ENCODE measurements at regions not wholly inside any gene's neighbourhood (a gene's known extent, or its start where the extent isn't known, plus 50 kb on each side); places are given as distances from the start of the nearest gene placed in this dataset.

DNA sequence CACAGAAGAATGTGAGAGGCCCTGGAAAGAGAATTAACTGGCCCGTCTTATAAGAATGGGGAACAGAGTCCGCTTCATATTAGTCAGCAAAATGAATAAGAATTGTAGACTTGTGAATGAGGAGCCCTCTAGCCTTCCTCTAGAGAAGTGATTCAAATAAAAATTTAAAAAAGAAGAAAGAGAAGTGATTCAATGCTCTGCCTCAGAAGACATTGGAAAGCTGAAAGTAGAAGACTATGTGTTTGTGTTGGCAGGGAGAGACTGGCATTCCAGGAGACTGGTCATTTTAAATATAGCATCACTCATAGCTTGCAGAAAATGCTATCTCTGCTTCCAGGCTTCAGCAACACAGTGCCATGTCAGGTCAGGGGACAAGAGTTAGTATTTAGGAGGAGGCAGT lies 190.6 kb upstream of the HS3ST3A1 start:
- TF ChIP-seq, protein P1, sequence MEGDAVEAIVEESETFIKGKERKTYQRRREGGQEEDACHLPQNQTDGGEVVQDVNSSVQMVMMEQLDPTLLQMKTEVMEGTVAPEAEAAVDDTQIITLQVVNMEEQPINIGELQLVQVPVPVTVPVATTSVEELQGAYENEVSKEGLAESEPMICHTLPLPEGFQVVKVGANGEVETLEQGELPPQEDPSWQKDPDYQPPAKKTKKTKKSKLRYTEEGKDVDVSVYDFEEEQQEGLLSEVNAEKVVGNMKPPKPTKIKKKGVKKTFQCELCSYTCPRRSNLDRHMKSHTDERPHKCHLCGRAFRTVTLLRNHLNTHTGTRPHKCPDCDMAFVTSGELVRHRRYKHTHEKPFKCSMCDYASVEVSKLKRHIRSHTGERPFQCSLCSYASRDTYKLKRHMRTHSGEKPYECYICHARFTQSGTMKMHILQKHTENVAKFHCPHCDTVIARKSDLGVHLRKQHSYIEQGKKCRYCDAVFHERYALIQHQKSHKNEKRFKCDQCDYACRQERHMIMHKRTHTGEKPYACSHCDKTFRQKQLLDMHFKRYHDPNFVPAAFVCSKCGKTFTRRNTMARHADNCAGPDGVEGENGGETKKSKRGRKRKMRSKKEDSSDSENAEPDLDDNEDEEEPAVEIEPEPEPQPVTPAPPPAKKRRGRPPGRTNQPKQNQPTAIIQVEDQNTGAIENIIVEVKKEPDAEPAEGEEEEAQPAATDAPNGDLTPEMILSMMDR (IDR thresholded peaks at IDR 0.05), result no peak
- TF ChIP-seq POLR2AphosphoS5 (IDR thresholded peaks at IDR 0.05; ENCODE audit: low read depth, low read length) (no peak), TCF7L2 (IDR thresholded peaks at IDR 0.05; ENCODE audit: low read depth, low read length) (no peak)
- TF ChIP-seq, protein P2, sequence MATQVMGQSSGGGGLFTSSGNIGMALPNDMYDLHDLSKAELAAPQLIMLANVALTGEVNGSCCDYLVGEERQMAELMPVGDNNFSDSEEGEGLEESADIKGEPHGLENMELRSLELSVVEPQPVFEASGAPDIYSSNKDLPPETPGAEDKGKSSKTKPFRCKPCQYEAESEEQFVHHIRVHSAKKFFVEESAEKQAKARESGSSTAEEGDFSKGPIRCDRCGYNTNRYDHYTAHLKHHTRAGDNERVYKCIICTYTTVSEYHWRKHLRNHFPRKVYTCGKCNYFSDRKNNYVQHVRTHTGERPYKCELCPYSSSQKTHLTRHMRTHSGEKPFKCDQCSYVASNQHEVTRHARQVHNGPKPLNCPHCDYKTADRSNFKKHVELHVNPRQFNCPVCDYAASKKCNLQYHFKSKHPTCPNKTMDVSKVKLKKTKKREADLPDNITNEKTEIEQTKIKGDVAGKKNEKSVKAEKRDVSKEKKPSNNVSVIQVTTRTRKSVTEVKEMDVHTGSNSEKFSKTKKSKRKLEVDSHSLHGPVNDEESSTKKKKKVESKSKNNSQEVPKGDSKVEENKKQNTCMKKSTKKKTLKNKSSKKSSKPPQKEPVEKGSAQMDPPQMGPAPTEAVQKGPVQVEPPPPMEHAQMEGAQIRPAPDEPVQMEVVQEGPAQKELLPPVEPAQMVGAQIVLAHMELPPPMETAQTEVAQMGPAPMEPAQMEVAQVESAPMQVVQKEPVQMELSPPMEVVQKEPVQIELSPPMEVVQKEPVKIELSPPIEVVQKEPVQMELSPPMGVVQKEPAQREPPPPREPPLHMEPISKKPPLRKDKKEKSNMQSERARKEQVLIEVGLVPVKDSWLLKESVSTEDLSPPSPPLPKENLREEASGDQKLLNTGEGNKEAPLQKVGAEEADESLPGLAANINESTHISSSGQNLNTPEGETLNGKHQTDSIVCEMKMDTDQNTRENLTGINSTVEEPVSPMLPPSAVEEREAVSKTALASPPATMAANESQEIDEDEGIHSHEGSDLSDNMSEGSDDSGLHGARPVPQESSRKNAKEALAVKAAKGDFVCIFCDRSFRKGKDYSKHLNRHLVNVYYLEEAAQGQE (IDR thresholded peaks at IDR 0.05; ENCODE audit: insufficient read depth in 1 of 2, low read depth in 2 of 2, low read length in 1 of 2), result no peak
